NT2/D1 (cell line): ENCODE measurements at regions not wholly inside any gene's neighbourhood (a gene's known extent, or its start where the extent isn't known, plus 50 kb on each side); places are given as distances from the start of the nearest gene placed in this dataset.

Experiments used
- SUZ12 ChIP-seq: IDR thresholded peaks from 2 replicates; pipeline ENCODE4 v1.6.1; 2011; ENCODE audit not compliant: insufficient read length, insufficient read depth; ENCODE audit errors: extremely low read depth
- YY1 ChIP-seq: IDR thresholded peaks from 2 replicates; pipeline ENCODE4 v1.6.1; 2011; ENCODE audit not compliant: insufficient read length, insufficient read depth

GRCh38 chr14:86430853-86431252 is 900.9 kb downstream of the FLRT2 start:
- no peak for TF ChIP-seq SUZ12
- no peak for TF ChIP-seq YY1
